HL-60/S4 treated with phorbol 12-myristate 13-acetate at 8.2 ng/mL for 4 days and 3 days (cell line): ENCODE measurements at regions not wholly inside any gene's neighbourhood (a gene's known extent, or its start where the extent isn't known, plus 50 kb on each side); places are given as distances from the start of the nearest gene placed in this dataset.
"Not testable (repeated sequence)": the region's sequence is repeated elsewhere in the genome, so short reads cannot be mapped to it uniquely, and the experiment has no call there.

Experiments used
- in situ Hi-C: fragments of 300-500 bp; cut with MboI; formaldehyde crosslinking; loops from 2 replicates; pipeline ENCODE4 v1.15.0; 2022; ENCODE audit warnings: low sequenced_read_pairs

- in situ Hi-C loops: no loop called here
Measured at GRCh38 chr4:130043732-130044160, 947.8 kb downstream of the C4orf33 start.

- in situ Hi-C loops: no loop called here
Measured at GRCh38 chr4:130044788-130045531, 949.0 kb downstream of the C4orf33 start.

DNA sequence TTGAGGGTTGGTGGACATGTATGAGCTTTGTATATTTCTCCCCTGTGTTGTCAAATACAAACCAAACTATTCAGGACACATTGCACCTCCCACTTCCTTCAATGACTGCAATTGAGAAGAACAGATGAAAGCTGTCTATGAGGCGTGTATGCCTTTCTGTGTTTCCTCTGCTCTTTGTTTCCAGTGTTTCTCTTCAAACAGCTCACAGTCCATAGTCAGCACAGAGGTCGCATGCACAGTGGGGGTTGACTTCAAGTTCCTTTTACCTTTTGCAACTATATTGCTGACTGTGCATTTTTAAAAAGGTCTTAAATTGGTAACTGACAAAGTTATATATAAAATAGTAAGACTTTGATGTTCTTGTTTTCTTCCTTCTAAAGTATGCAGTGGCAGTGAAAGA lies 957.8 kb downstream of the C4orf33 start:
- in situ Hi-C loops: no loop called here

DNA sequence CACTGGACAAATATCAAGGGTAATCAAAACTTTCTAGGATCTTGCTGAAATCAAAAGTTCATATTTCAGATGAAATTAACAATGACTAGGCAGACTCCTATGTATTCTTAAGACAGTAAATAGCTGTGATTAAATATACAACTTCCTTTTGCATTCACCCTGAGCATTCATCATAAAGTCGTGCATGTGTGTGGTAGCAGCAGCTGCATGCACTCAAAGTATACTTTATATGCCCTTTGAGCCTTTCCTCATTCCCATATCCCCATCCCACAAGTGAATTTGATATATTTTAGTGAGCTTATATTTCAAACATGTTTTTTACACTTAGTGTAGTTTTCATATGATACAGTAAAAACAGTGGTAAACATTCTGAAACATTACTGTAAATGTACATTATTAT lies 959.0 kb downstream of the C4orf33 start:
- in situ Hi-C loops: no loop called here

- in situ Hi-C loops: no loop called here
Measured at GRCh38 chr4:130056286-130056685, 960.3 kb downstream of the C4orf33 start.

- in situ Hi-C loops: no loop called here
Measured at GRCh38 chr4:130064471-130064870, 968.5 kb downstream of the C4orf33 start.

DNA sequence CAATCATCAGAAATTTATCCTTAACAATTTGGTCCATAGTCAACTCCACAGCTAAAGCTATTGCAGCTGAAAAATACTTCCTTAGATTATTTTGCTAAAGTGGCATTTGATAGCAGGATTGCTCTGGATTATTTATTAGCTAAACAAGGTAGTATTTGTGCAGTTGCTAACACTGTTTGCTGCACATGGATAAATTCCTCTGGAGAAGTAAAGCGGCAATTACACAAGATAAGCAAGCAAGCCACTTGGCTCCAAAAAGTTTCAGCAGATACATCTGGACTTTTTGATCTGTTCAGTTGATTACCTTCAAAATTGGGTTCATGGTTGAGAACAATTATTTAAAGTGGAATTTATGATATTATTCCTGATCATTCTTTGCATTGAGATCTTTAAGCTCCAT lies 971.5 kb downstream of the C4orf33 start:
- in situ Hi-C loops: no loop called here

GRCh38 chr4:130068072-130068471 lies 972.1 kb downstream of the C4orf33 start:
- in situ Hi-C loops: no loop called here

- in situ Hi-C loops: no loop called here
Measured at GRCh38 chr4:130071746-130072145, 975.8 kb downstream of the C4orf33 start.

DNA sequence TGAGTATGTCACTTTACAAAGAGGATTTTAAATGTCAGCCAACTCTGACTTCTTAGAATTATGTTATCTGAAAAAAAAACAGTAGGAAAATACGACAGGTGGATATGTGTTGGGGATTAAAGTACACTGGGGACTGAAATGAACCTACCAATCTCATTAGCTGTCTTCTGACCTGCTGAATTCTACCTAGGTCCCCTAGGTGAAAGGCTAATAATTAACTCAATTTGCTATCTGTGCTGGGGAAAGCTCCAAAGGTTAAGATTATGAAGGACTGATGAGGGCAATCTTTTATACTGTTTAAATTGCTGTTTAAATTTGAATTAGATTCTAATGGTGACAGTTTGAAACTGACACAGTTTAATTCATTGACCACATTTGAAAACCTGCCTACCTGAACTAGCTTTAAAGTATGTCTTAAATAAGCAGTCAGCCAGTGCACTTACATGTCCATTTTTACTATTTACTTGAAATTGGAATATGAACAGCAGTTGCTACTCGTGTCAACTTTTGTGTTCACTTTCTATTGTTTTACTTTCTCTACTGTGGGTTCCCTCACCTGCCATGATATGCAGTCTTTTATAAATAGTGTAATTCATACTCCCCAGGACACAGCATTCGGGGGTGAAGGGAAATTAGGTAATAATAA lies 977.3 kb downstream of the C4orf33 start:
- in situ Hi-C loops: no loop called here

- in situ Hi-C loops: no loop called here
Measured at GRCh38 chr4:130074096-130074495, 978.1 kb downstream of the C4orf33 start.

DNA sequence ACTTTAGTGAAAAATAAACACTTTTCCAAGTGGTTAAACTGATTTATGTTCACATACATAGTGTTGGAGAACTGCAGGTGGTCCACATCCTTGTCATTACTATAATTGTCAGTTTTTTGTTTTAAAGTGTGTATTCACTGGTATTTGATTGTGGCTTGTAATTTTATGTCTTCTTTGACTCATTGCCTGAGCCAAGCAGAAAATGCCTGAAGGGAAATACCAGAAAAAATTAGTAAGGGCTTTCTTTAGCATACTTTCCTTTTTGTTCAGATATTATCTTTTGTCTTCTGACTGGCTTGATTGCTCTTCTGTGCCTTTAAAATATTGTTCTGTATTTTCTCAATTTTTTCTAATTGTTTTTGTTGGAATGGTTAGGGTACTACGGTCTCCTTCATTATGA lies 981.3 kb downstream of the C4orf33 start:
- in situ Hi-C loops: no loop called here

DNA sequence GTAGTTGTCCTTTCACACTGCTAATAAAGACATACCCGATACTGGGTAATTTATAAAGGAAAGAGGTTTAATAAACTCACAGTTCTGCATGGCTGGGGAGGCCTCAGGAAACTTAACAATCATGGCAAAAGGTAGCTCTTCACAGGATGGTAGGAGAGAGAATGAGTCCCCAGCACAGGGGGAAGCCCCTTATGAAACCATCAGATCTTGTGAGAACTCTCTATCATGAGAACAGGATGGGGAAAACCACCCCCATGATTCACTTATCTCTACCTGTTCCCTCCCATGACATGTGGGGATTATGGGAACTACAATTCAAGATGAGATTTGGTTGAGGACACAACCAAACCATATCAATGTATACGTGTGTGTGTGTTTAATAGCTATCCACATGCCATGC lies 983.1 kb downstream of the C4orf33 start:
- in situ Hi-C loops: not testable (repeated sequence)

GRCh38 chr4:130080872-130081451 lies 985.0 kb downstream of the C4orf33 start:
- in situ Hi-C loops: no loop called here

DNA sequence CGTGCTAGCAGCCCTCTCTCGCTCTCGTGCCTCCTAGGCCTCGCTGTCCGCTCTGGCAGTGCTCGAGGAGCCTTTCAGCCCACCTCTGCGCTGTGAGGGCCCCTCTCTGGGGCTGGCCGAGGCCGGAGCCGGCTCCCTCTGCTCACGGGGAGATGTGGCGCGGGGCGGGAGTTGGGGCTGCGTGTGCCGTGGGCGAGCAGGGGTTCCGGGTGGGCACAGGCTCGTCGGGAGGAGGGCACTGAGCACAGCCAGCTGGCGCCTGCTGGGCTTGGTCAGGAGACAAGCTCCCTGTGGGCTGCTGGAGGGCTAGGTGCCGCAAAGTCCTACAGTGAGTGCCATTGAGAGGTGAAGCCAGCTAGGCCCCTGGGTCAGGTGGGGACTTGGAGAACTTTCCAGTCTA lies 994.5 kb downstream of the C4orf33 start:
- in situ Hi-C loops: no loop called here

DNA sequence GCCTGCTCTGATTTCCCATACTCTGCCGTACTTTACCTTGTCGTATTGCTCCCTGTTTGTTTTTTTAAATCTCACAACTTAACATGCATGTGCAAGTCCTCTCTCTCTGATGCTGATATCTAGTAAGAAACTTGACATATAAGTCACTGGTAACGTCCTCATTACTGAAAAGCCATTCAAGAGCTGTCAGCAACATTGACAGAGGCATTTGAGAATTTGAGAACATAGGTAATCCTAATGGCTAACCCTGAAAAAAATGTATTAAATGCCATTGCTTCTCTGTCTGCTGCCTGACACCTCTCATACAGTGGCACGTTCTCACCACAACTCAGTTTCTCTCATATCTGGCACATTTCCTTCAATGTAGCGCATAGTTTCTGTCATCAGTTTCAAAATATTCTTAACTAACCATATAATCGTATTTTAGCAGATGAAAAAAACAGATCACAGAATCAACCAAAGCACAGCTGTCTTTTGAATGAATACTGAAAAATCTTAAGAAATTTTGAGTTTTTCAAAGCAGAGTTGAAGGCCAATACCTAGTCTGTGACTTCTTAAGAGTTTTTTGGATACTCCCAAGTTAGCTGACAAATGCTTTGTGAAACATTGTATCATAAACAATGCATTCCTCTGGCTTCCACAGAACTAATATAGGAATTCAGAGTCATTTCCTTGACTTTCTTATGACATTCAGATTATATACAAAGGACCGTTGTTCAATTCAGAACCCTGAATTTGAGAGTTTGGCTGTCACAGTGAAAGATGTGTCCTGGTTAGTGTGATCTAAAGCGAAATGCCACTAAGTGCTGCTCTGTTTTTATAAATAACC lies 996.4 kb downstream of the C4orf33 start:
- in situ Hi-C loops: no loop called here

DNA sequence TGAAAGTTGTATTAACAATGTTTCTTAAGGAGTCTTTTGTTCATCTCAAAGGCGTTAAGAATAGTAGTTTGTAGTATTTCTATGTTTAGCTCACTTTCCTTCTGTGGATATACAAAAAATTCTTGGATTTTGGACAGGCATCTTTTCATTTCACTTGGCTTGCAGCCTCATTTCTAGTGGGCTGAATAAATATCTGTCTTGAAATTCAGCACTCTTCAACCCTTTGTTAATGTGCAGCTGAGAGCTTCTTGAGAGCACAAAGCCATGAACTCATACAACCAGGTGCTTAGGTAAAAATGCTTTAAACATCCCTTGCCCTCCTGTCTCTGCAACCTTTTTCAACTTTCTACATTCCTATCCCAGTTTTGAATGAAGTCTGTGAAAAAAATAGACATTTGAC lies 1003.2 kb downstream of the C4orf33 start:
- in situ Hi-C loops: no loop called here

DNA sequence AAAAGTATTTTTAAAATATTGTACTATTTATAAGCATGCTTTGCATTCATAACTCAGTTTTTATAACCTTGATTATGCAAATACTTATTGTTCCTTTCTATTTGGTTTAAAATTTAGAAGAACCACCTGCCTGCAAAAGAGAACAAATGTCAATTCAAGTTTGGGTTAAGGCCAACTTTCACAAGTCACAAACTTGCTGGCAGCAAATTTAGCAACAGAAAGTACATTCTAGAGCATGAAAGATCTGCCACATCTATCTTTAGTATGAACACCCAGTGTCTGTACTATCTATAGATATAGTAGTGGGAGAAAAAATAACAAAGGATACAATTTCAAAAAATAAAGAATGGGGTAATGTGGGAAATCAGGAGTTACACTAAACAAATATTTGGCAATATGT lies 1014.2 kb downstream of the C4orf33 start:
- in situ Hi-C loops: no loop called here

- in situ Hi-C loops: no loop called here
Measured at GRCh38 chr4:130110770-130111169, 1014.8 kb downstream of the C4orf33 start.

- in situ Hi-C loops: no loop called here
Measured at GRCh38 chr4:130124066-130124465, 1028.1 kb downstream of the C4orf33 start.

GRCh38 chr4:130125467-130125866 lies 1029.5 kb downstream of the C4orf33 start:
- in situ Hi-C loops: no loop called here
